SK-N-SH (cell line): ENCODE measurements at regions not wholly inside any gene's neighbourhood (a gene's known extent, or its start where the extent isn't known, plus 50 kb on each side); places are given as distances from the start of the nearest gene placed in this dataset.

Experiments
- CTCF ChIA-PET: fragments of 300-600, 350-600 bp; formaldehyde crosslinking; extraction: SDS; loops from one replicate; lab custom pipeline; 2021; lab: Yijun Ruan, JAX
- POLR2A ChIA-PET: fragments of 350-600 bp; sonication (Branson Sonifier 250); formaldehyde crosslinking; extraction: SDS; loops from one replicate; lab custom pipeline; 2020; ENCODE audit warnings: antibody characterized with exemption, inconsistent platforms; lab: Yijun Ruan, JAX
- DNase-seq: peaks from one replicate; pipeline ENCODE4 v3.0.0; 2012
- H2AFZ ChIP-seq: fragments of 200-600 bp; sonication (generic); 2 replicates; pipeline ENCODE4 v1.8.1; 2016; ENCODE audit warnings: antibody characterized with exemption, mild to moderate bottlenecking, low read depth
- H3F3A ChIP-seq: fragments of 200-600 bp; sonication (generic); replicated peaks from 2 replicates; pipeline ENCODE3; 2016; ENCODE audit warnings: antibody characterized with exemption, mild to moderate bottlenecking; ENCODE audit not compliant: insufficient read depth
- H3K27ac ChIP-seq, 2 experiments: fragments of 200-500 bp in 1 of 2; fragments of 200-600 bp in 1 of 2; sonication (Bioruptor generic) in 1 of 2; sonication (generic), shearing (Covaris generic) in 1 of 2; 2 replicates each; pipeline versions ENCODE4 v1.5.1 to v1.6.1; 2014 to 2016; ENCODE audit warnings: low read depth in 2 of 2, inconsistent platforms in 1 of 2, low read length in 1 of 2, mild to moderate bottlenecking in 1 of 2, mixed read lengths in 1 of 2
- H3K27me3 ChIP-seq: fragments of 200-600 bp; sonication (generic), shearing (Covaris generic); 2 replicates; pipeline ENCODE4 v1.6.1; 2016; ENCODE audit warnings: mixed run types; ENCODE audit not compliant: insufficient read depth
- H3K36me3 ChIP-seq, 2 experiments: fragments of 200-500 bp in 1 of 2; fragments of 200-600 bp in 1 of 2; sonication (Bioruptor generic) in 1 of 2; sonication (generic) in 1 of 2; replicated peaks in 1 of 2; 2 replicates each; pipeline versions ENCODE3 to v1.5.1; 2014 to 2016; ENCODE audit warnings: low read length in 1 of 2, mild to moderate bottlenecking in 1 of 2; ENCODE audit not compliant: insufficient read depth in 2 of 2, control insufficient read depth in 1 of 2
- H3K4me1 ChIP-seq, 2 experiments: fragments of 200-500 bp in 1 of 2; fragments of 200-600 bp in 1 of 2; sonication (Bioruptor generic) in 1 of 2; sonication (generic), shearing (Covaris generic) in 1 of 2; 2 replicates each; pipeline versions ENCODE4 v1.5.1 to v1.6.1; 2014 to 2016; ENCODE audit warnings: low read depth in 1 of 2, low read length in 1 of 2, mixed run types in 1 of 2; ENCODE audit not compliant: insufficient read depth in 2 of 2, control insufficient read depth in 1 of 2
- H3K4me2 ChIP-seq: fragments of 200-600 bp; sonication (generic), shearing (Covaris generic); 2 replicates; pipeline ENCODE4 v1.6.1; 2017; ENCODE audit warnings: mixed run types
- H3K4me3 ChIP-seq, 2 experiments: fragments of 200-500 bp in 1 of 2; fragments of 200-600 bp in 1 of 2; sonication (Bioruptor generic) in 1 of 2; sonication (generic), shearing (Covaris generic) in 1 of 2; 2 replicates each; pipeline versions ENCODE4 v1.5.1 to v1.8.1; 2014 to 2016; ENCODE audit warnings: low read depth in 2 of 2, inconsistent platforms in 1 of 2, low read length in 1 of 2, mild to moderate bottlenecking in 1 of 2, mixed read lengths in 1 of 2, moderate library complexity in 1 of 2
- H3K79me2 ChIP-seq: fragments of 200-600 bp; sonication (generic); 2 replicates; pipeline ENCODE4 v1.8.1; 2017; ENCODE audit warnings: mild to moderate bottlenecking; ENCODE audit not compliant: insufficient read depth
- H3K9ac ChIP-seq: fragments of 200-600 bp; sonication (generic); 2 replicates; pipeline ENCODE4 v1.6.1; 2017; ENCODE audit warnings: mixed run types
- H3K9me2 ChIP-seq: fragments of 200-600 bp; sonication (generic); 2 replicates; pipeline ENCODE4 v1.6.1; 2017; ENCODE audit warnings: mixed run types
- H3K9me3 ChIP-seq: fragments of 200-600 bp; sonication (generic); 2 replicates; pipeline ENCODE4 v1.6.1; 2017; ENCODE audit warnings: mixed run types, mild to moderate bottlenecking, moderate library complexity
- H4K20me1 ChIP-seq: fragments of 200-600 bp; sonication (generic); 2 replicates; pipeline ENCODE4 v1.6.1; 2017; ENCODE audit warnings: mild to moderate bottlenecking, mixed run types; ENCODE audit not compliant: insufficient read depth
- FOXJ3 ChIP-seq: sonication (generic); formaldehyde crosslinking; IDR thresholded peaks from 2 replicates; pipeline ENCODE4 v1.5.1; 2020; ENCODE audit warnings: mild to moderate bottlenecking, missing genetic modification reagents
- RAD21 ChIP-seq: IDR thresholded peaks from 2 replicates; pipeline ENCODE4 v1.6.1; 2012; ENCODE audit warnings: mild to moderate bottlenecking, low read length
- RCOR1 ChIP-seq: fragments of 150-350 bp; IDR thresholded peaks from 2 replicates; pipeline ENCODE4 v1.6.1; 2017; ENCODE audit warnings: antibody characterized with exemption, low read length
- SIN3A ChIP-seq: IDR thresholded peaks from 2 replicates; pipeline ENCODE4 v1.6.1; 2012; ENCODE audit warnings: low read depth, mild to moderate bottlenecking, low read length, moderate library complexity, borderline replicate concordance
- YY1 ChIP-seq: IDR thresholded peaks from 2 replicates; pipeline ENCODE4 v1.4.0; 2012; ENCODE audit warnings: low read depth, mild to moderate bottlenecking
- WGBS: methylation state at CpG from one replicate; pipeline ENCODE4 v1.1.6; 2017; ENCODE audit warnings: low lambda C conversion rate; 5-methylcytosine and 5-hydroxymethylcytosine counted together
- TF ChIP-seq, protein P1 (sequence below): IDR thresholded peaks from 2 replicates; pipeline ENCODE4 v1.4.0; 2012; ENCODE audit warnings: low read depth, borderline replicate concordance
- TF ChIP-seq, protein P2 (sequence below): IDR thresholded peaks from 2 replicates; pipeline ENCODE4; 2012

DNA sequence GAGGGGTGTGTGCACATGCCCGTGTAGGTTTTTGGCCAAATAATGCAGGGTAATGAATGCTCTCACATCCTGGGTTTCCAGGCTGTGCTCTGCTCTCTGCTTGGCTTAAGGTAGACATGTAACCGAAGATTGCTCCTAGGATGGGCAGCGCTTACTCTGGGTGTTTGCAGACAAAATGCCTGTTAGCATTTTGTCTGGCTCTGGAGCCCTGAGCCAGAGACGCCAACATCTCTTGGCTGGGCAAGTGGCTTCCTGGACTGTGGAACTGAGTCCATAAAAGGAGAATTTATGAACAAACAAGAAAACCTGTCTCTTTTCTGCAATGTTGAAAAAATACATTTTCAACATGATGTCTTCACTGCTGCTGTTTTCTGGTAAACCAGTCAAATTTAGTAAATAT, 96.0 kb upstream of the TSPAN2 start:
- H3K36me3 ChIP-seq, result no peaks in the 10 kb centered on the region
- H3K79me2 ChIP-seq, result no peaks in the 10 kb centered on the region
- WGBS, result 93% methylated on average over 4 of the region's 4 CpGs
- H2AFZ ChIP-seq, result peak overlapping the region; percentile 53
- no peaks in the 10 kb centered on the region for H3K27me3 ChIP-seq
- H3K4me2 ChIP-seq, result peak overlapping the region; percentile 55
- no peak overlapping the region for H3K4me3 ChIP-seq
- no peak for TF ChIP-seq SIN3A
- TF ChIP-seq, protein P1, sequence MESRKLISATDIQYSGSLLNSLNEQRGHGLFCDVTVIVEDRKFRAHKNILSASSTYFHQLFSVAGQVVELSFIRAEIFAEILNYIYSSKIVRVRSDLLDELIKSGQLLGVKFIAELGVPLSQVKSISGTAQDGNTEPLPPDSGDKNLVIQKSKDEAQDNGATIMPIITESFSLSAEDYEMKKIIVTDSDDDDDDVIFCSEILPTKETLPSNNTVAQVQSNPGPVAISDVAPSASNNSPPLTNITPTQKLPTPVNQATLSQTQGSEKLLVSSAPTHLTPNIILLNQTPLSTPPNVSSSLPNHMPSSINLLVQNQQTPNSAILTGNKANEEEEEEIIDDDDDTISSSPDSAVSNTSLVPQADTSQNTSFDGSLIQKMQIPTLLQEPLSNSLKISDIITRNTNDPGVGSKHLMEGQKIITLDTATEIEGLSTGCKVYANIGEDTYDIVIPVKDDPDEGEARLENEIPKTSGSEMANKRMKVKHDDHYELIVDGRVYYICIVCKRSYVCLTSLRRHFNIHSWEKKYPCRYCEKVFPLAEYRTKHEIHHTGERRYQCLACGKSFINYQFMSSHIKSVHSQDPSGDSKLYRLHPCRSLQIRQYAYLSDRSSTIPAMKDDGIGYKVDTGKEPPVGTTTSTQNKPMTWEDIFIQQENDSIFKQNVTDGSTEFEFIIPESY, result no peak
- H3K9me2 ChIP-seq, result no peaks in the 10 kb centered on the region
- H4K20me1 ChIP-seq, result no peaks in the 10 kb centered on the region
- peak overlapping the region; percentile 41; the same call in 1 of the 2 replicates for H3K9ac ChIP-seq
- CTCF ChIA-PET, result no interaction called here
- no peak for DNase-seq
- H3K4me1 ChIP-seq, result peaks cover 12 to 25% of the 10 kb centered on the region in 2 experiments; a peak in 3 of 4 replicates
- H3F3A ChIP-seq, result peaks cover 35% of the 10 kb centered on the region
- POLR2A ChIA-PET, result no interaction called here
- peak overlapping the region in 1 of 2 experiments; percentile 64; a peak in 2 of 4 replicates for H3K27ac ChIP-seq
- no peaks in the 10 kb centered on the region for H3K9me3 ChIP-seq

DNA sequence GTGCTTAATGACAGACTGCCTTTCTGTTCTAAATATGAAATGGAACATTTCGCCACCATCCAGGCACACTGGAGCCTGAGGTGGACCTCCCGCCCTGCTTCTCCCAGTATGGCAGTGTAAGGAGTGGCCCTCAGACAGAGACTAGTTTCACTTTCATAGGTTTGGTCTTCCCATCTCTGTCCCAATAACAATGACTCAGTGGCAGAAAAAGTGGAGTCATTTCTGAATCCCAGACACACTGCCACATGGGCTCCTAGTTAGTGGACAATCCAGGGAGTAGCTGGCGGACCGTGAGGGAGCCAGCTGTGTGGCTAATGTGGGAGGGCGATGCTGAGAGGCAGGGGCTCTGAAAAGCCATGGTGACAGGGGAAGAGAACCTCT, 95.6 kb upstream of the TSPAN2 start:
- 91% methylated on average over 5 of the region's 5 CpGs for WGBS
- peaks cover 12 to 29% of the 10 kb centered on the region in 2 experiments; a peak in 3 of 4 replicates for H3K4me1 ChIP-seq
- 0 out of 4 replicates have a peak overlapping the region, but pooled peaks of 1 of the 2 experiments have one; percentile 11 for H3K4me3 ChIP-seq
- peak overlapping the region; percentile 53 for H2AFZ ChIP-seq
- peak overlapping the region; percentile 41; the same call in 1 of the 2 replicates for H3K9ac ChIP-seq
- DNase-seq, result no peak
- H3K36me3 ChIP-seq, result no peaks in the 10 kb centered on the region
- POLR2A ChIA-PET, result no interaction called here
- TF ChIP-seq RCOR1 (no peak), YY1 (no peak), FOXJ3 (CRISPR knock-in tag) (no peak), RAD21 (no peak)
- TF ChIP-seq, protein P2, sequence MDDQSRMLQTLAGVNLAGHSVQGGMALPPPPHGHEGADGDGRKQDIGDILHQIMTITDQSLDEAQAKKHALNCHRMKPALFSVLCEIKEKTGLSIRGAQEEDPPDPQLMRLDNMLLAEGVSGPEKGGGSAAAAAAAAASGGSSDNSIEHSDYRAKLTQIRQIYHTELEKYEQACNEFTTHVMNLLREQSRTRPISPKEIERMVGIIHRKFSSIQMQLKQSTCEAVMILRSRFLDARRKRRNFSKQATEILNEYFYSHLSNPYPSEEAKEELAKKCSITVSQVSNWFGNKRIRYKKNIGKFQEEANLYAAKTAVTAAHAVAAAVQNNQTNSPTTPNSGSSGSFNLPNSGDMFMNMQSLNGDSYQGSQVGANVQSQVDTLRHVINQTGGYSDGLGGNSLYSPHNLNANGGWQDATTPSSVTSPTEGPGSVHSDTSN, result no peak
- TF ChIP-seq, all 33 proteins: peak for 0
- H3K79me2 ChIP-seq, result no peaks in the 10 kb centered on the region
- H4K20me1 ChIP-seq, result no peaks in the 10 kb centered on the region
- H3F3A ChIP-seq, result peaks cover 37% of the 10 kb centered on the region
- no peaks in the 10 kb centered on the region for H3K9me2 ChIP-seq
- H3K9me3 ChIP-seq, result no peaks in the 10 kb centered on the region
- peak overlapping the region; percentile 55 for H3K4me2 ChIP-seq
- peak overlapping the region in 1 of 2 experiments; percentile 64; a peak in 3 of 4 replicates for H3K27ac ChIP-seq
- no peaks in the 10 kb centered on the region for H3K27me3 ChIP-seq
- CTCF ChIA-PET, result interaction anchor here (2.0 kb wide), 1 partner anchor 285 kb away, joined by 4 read pairs; no protein-coding TSS in a partner anchor
